GM18507 (cell line): ENCODE measurements at regions not wholly inside any gene's neighbourhood (a gene's known extent, or its start where the extent isn't known, plus 50 kb on each side); places are given as distances from the start of the nearest gene placed in this dataset.
A peak's percentile ranks its signal among the peaks of the same experiment; 100 is the strongest.

ENCODE experiments used
- DNase-seq: peaks from one replicate; pipeline ENCODE4 v3.0.0; 2011; ENCODE audit warnings: low read depth; ENCODE audit not compliant: insufficient read length; ENCODE audit errors: extremely low spot score
- FAIRE-seq: peaks from 2 replicates; lab custom pipeline; 2011; peaks lifted over from hg19 to GRCh38; lab: Jason Lieb, UNC

GRCh38 chr12:107317751-107318555 is 224.6 kb upstream of the CRY1 start:
- peak; percentile 23 for DNase-seq
- no peak for FAIRE-seq

- no peak for DNase-seq
- no peak for FAIRE-seq
Measured at GRCh38 chr12:107318556-107318805, 225.1 kb upstream of the CRY1 start.

- no peak for DNase-seq
- no peak for FAIRE-seq
Measured at GRCh38 chr12:107318806-107319532, 225.6 kb upstream of the CRY1 start.

GRCh38 chr12:107319533-107320032 is 226.2 kb upstream of the CRY1 start:
- DNase-seq (no peak), FAIRE-seq (no peak)

GRCh38 chr12:107320033-107320928 is 226.9 kb upstream of the CRY1 start:
- no peak for FAIRE-seq
- no peak for DNase-seq

- no peak for DNase-seq
- FAIRE-seq: no peak
Measured at GRCh38 chr12:107320929-107321631, 227.7 kb upstream of the CRY1 start.

GRCh38 chr12:107322063-107322462 is 228.7 kb upstream of the CRY1 start:
- DNase-seq (no peak), FAIRE-seq (no peak)

- DNase-seq: no peak
- FAIRE-seq: no peak
Measured at GRCh38 chr12:107325075-107325608, 231.8 kb upstream of the CRY1 start.

GRCh38 chr12:107326237-107326636 is 232.9 kb upstream of the CRY1 start:
- FAIRE-seq (no peak), DNase-seq (no peak)

- FAIRE-seq (no peak), DNase-seq (no peak)
Measured at GRCh38 chr12:107327651-107328182, 234.4 kb upstream of the CRY1 start.

- FAIRE-seq: no peak
Measured at GRCh38 chr12:107328442-107329133, 235.2 kb upstream of the CRY1 start.

GRCh38 chr12:107329569-107330324 is 236.4 kb upstream of the CRY1 start:
- DNase-seq (no peak), FAIRE-seq (no peak)

More at GRCh38 chr12:107328442-107329133, 235.2 kb upstream of the CRY1 start:
- no peak for DNase-seq

- DNase-seq (no peak), FAIRE-seq (no peak)
Measured at GRCh38 chr12:107330831-107331431, 237.6 kb upstream of the CRY1 start.

GRCh38 chr12:107331471-107331870 is 238.1 kb upstream of the CRY1 start:
- no peak for FAIRE-seq
- DNase-seq: no peak

GRCh38 chr12:107331912-107332311 is 238.6 kb upstream of the CRY1 start:
- FAIRE-seq (no peak), DNase-seq (no peak)

GRCh38 chr12:107332743-107333142 is 239.4 kb upstream of the CRY1 start:
- FAIRE-seq (no peak), DNase-seq (no peak)

GRCh38 chr12:107335802-107336570 is 242.6 kb upstream of the CRY1 start:
- FAIRE-seq (no peak), DNase-seq (no peak)
